GM18508 (cell line): ENCODE measurements at regions not wholly inside any gene's neighbourhood (a gene's known extent, or its start where the extent isn't known, plus 50 kb on each side); places are given as distances from the start of the nearest gene placed in this dataset.

Experiments used
- ATAC-seq: cut with Tn5 transposase; IDR thresholded peaks from one replicate; pipeline ENCODE4 v1.9.1; 2021; ENCODE audit warnings: moderate number of reproducible peaks; ENCODE audit not compliant: insufficient read depth, unreplicated experiment

DNA sequence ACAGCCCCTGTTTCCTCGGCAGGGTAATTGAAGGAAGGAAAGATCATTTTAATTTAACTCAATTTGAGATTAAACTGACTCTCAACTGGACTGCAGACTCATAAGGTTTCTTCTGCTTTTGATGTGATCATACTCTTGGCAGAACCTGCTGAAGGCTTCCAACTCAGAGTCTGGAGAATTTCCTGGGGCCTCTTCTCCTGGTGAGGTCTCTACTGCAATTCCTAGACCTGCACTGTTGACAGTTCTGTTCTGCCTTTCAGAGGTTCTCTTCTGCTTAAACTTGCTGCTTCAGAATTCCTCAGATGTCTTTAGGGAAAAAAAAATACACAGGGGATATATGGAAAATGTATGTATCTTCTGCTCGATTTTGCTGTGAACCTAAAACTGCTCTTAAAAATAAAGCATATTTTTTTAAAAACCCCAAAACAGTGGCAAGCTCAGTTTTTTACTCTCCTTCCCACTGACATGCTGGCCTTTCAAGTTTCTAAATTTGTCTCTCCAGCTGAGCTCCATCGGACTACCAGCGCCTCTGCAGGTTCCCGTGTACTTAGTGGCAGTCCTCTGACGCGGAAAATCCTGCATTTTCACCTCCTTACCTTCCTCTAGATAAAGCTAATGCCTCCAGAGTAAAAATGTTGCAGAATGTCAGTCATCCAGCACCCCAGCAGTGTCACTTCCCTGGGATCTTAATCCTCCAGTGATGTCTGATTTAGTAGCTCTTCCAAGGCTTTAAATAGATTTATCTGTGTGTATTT, 733.5 kb upstream of the SGCG start:
- no peak for ATAC-seq

GRCh38 chr13:22449251-22449650, 731.5 kb upstream of the SGCG start:
- no peak for ATAC-seq

GRCh38 chr13:22451327-22451741, 729.4 kb upstream of the SGCG start:
- no peak for ATAC-seq

GRCh38 chr13:22454586-22454985, 726.2 kb upstream of the SGCG start:
- no peak for ATAC-seq

DNA sequence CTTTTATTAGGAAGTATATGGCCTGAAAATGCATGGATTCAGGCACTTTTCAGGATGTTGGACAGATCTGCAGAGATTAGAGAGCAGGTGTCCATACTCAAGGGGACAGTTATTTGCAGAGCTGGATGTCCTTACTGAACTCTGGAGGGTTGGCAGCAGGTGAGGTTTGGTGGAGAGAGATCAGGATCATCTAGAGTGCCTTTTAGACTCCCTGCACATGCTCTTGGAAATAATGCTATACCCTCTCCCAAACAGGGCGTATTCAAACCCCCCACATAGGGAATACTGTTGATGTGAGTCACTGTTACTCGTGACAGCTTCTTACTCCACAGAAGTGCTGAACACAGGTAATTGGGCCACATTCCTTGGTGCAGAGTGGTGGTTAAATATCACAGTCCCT, 725.7 kb upstream of the SGCG start:
- no peak for ATAC-seq

DNA sequence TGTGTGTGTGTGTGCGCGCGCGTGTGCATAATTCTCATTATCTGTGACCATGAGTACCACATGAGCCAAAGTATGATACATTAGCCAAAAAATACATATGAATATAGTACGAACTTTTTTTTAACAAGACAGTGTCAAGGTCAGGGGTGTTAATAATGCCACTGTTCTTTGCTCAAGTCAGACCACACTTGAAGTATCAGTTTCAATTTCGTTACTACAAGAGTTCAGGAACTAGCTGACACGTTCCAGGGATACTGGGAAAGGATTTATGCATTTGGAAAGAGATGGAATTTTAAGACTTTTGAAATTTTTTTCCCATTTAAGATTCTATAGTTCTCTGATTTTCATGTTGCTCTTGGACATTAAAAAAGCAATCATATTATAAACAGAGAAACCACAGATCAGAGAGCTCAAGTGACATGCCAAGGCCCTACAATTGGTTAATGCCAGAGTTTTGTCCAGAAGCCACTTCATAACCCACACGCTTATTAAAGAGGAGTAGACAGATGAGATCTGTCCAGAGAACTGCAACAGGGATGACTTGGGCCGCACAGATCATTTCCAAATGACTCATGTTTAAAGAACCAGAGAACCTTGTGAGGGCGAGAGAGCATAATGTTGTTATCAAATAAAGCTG, 718.8 kb upstream of the SGCG start:
- ATAC-seq = no peak

- no peak for ATAC-seq
Observed at GRCh38 chr13:22463089-22463488, 717.7 kb upstream of the SGCG start.

- ATAC-seq = no peak
Observed at GRCh38 chr13:22468045-22468444, 712.7 kb upstream of the SGCG start.

- no peak for ATAC-seq
Observed at GRCh38 chr13:22468824-22469223, 712.0 kb upstream of the SGCG start.

DNA sequence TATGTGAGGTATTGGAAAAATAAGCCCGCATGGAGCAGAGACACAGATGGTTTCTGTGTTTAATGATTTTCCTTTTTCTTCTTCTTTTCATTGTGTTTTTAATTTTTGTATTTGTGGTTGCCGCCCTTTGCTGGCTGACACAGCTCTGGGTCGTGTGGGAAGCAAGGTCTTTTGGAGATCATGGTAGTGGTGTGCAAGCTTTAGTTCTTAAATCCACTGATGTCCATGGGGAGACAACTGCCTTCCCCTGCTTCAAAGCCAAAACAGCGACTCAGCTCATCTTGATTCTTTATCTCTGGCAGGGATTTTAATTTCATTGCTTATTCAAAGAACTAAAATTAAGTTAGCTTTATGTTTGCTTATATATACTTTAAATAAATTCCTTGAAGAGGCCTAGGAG, 711.3 kb upstream of the SGCG start:
- no peak for ATAC-seq

GRCh38 chr13:22470075-22470474, 710.7 kb upstream of the SGCG start:
- ATAC-seq = no peak

DNA sequence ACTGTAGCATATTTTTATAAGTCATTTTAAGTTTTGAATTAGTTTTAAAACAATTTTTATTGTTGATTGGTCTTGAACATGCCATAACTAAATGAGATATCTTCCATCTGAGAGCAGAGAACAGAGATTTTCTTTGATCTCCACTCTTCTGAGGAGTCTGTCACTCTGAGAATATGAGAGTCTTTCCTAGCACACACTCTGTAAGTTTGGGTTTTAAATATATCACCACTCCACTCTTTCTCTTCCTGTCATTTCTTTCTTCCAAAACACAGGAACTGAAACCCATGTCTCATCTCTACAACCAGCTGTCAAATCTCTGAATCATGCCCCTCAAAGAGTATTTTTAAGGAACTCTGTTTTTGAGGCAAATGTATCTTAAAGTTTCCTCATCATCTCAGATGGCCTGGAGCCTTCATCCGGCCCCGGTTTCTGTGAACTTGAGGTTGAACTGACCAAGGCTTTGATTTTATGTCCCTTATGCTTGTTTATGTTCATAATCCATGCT, 698.2 kb upstream of the SGCG start:
- no peak for ATAC-seq

DNA sequence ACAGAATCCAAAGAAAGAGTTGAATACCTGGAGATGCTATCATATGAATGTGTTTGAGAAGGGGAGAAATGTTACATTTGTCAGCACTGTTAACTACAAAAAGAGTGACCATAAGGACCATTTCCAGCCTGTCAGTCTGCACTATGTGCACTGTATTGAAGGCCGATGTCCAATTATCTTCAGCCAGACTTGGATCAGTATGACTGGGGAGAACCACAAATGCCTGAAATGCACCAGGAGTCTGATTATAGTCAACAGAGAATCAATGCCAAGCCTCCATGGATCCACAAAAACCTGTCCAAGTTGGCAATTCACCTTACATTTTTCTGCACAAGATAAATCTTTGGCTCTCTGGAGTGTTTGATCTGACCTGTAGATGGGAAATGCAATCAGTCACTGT, 697.5 kb upstream of the SGCG start:
- no peak for ATAC-seq

GRCh38 chr13:22486490-22486889, 694.3 kb upstream of the SGCG start:
- no peak for ATAC-seq

- ATAC-seq = no peak
Observed at GRCh38 chr13:22487932-22488331, 692.8 kb upstream of the SGCG start.

DNA sequence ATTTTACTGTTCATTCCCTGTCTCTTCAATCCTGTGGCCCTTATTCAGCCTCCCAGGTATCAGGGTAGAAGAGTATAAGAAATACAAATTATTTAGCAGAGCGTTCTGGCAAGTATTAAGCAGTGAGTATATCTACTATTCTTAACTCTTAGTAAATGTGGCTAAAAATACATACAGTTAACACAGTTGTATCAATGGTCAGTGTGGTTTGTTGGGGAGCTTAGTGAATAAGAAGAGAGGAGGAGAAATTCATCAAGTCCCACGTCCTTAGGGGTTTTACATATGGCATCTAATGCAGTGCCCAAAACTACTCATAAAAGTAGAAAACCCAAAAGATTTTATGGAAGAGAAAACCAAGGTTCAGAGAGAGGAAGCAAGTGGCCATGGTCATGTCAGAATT, 691.0 kb upstream of the SGCG start:
- no peak for ATAC-seq

- no peak for ATAC-seq
Observed at GRCh38 chr13:22495819-22496218, 685.0 kb upstream of the SGCG start.

- no peak for ATAC-seq
Observed at GRCh38 chr13:22496803-22497508, 683.8 kb upstream of the SGCG start.

DNA sequence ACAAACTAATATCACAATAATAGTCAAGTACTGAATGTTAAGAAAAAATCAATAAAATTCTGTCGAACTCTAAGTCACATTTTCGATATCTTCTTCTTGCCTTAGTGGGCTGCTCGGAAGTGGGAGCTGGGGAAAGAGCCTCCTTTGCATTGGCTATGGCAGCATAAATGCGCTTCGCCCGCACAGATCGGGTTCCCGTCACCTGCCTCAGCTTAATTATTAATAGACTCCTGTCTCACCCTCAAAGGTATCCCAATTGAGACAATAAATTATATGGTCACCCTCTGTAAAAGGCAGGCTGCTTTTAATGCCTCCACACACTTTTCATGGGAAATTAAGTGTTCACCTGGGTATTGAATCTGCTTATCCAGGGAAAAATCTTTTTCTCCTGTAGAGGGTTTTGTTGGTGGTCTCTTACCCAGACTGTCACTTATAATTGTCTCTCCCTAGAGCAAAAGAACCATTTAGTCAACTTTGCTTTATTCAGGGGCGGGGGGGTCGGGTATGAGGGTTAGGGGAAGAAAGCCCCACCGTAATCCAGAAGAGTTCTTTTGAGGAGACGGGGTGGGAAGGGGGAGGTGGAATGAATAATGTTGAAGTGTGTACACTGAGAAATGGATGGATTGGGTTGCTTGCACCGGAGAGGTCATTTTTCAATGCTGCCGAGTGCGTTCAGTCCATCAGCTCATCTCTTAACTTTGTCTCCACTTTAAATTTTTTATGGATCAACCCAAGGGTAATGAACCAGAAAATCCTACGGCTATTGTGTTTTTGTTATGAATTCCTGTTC, 682.6 kb upstream of the SGCG start:
- ATAC-seq = no peak

DNA sequence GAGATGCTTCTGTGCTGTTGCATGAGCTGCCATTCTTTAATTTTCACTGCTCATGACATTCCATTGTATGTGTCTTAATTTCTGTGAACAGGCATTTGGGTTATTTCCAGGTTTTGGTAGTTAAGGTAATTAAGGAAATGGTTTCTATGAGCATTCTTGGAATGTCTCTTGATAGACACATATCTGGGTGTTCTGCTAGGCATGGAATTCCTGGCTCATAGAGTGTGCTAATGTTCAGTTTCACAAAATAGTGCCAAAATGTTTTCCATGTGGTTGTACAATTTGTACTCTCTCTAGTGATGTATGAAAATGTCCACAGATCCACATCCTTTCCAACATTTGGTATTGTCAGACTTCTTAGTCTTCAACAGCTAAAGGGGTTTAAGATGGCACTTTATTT, 680.9 kb upstream of the SGCG start:
- ATAC-seq = no peak

DNA sequence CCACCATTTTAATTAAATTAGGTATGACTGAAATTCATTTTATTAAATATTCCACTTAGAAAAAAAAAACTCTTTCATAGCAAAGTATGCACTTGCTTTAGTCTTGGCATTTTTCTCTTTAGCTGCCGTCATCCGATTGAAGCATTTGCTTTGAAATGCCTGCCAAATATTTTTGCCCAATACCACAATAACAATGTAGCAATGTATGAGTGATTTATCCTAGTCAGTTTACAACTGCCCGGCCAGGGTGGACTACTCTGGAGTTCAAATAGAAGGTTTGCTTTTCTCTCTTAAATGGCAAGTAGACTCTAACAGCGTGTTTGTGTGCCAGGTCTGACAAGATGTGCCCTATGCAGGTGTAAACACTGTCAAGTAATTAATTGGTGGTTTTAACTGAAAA, 675.3 kb upstream of the SGCG start:
- ATAC-seq = no peak
